PC-9 (cell line): ENCODE measurements at regions not wholly inside any gene's neighbourhood (a gene's known extent, or its start where the extent isn't known, plus 50 kb on each side); places are given as distances from the start of the nearest gene placed in this dataset.

Experiments used
- EZH2 ChIP-seq: fragments of 200-600 bp; sonication (generic); IDR thresholded peaks from 2 replicates; pipeline ENCODE4 v1.8.0; 2017; ENCODE audit warnings: antibody characterized with exemption, low read depth
- TF ChIP-seq, protein P1 (sequence below): fragments of 200-600 bp; sonication (generic); conservative IDR thresholded peaks from 2 replicates; pipeline ENCODE4 v1.6.1; 2017; ENCODE audit warnings: mixed run types, antibody characterized with exemption, mild to moderate bottlenecking, moderate library complexity

GRCh38 chr12:107242189-107242588 lies 148.8 kb upstream of the CRY1 start:
- no peak for TF ChIP-seq EZH2
- TF ChIP-seq, protein P1, sequence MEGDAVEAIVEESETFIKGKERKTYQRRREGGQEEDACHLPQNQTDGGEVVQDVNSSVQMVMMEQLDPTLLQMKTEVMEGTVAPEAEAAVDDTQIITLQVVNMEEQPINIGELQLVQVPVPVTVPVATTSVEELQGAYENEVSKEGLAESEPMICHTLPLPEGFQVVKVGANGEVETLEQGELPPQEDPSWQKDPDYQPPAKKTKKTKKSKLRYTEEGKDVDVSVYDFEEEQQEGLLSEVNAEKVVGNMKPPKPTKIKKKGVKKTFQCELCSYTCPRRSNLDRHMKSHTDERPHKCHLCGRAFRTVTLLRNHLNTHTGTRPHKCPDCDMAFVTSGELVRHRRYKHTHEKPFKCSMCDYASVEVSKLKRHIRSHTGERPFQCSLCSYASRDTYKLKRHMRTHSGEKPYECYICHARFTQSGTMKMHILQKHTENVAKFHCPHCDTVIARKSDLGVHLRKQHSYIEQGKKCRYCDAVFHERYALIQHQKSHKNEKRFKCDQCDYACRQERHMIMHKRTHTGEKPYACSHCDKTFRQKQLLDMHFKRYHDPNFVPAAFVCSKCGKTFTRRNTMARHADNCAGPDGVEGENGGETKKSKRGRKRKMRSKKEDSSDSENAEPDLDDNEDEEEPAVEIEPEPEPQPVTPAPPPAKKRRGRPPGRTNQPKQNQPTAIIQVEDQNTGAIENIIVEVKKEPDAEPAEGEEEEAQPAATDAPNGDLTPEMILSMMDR = no peak
